Subcutaneous abdominal adipose tissue (tissue), 5 donors: ENCODE measurements at regions not wholly inside any gene's neighbourhood (a gene's known extent, or its start where the extent isn't known, plus 50 kb on each side); places are given as distances from the start of the nearest gene placed in this dataset.

Experiments
- H3K27ac ChIP-seq: one replicate; pipeline ENCODE4 v1.7.0; 2013; ENCODE audit warnings: low read depth, mild to moderate bottlenecking, inconsistent platforms, low read length, moderate library complexity
- H3K27me3 ChIP-seq, 5 donors: one replicate each; pipeline ENCODE4 v1.7.0; 2013; ENCODE audit warnings: low read length in 5 of 5, inconsistent platforms in 1 of 5; ENCODE audit not compliant: control insufficient read depth in 5 of 5, insufficient read depth in 4 of 5
- H3K36me3 ChIP-seq, 5 donors: one replicate each; pipeline ENCODE4 v1.7.0; 2013; ENCODE audit warnings: low read length in 5 of 5; ENCODE audit not compliant: control insufficient read depth in 5 of 5, insufficient read depth in 5 of 5
- H3K4me1 ChIP-seq, 5 donors: one replicate each; pipeline ENCODE4 v1.7.0; 2013; ENCODE audit warnings: low read length in 5 of 5, mild to moderate bottlenecking in 3 of 5, moderate library complexity in 1 of 5; ENCODE audit not compliant: control insufficient read depth in 5 of 5, insufficient read depth in 5 of 5
- H3K4me3 ChIP-seq, 5 donors: one replicate each; pipeline ENCODE4 v1.7.0; 2013; ENCODE audit warnings: low read length in 5 of 5, low read depth in 1 of 5
- H3K9ac ChIP-seq, 5 donors: one replicate each; pipeline ENCODE4 v1.7.0; 2013; ENCODE audit warnings: low read length in 5 of 5, mild to moderate bottlenecking in 4 of 5, moderate library complexity in 3 of 5
- H3K9me3 ChIP-seq, 5 donors: one replicate each; pipeline ENCODE4 v1.7.0; 2013; ENCODE audit warnings: low read length in 5 of 5; ENCODE audit not compliant: control insufficient read depth in 5 of 5
- donor health status: healthy.
- donor health status: healthy.
- donor health status: healthy.
- donor health status: healthy.
- donor health status: healthy.

DNA sequence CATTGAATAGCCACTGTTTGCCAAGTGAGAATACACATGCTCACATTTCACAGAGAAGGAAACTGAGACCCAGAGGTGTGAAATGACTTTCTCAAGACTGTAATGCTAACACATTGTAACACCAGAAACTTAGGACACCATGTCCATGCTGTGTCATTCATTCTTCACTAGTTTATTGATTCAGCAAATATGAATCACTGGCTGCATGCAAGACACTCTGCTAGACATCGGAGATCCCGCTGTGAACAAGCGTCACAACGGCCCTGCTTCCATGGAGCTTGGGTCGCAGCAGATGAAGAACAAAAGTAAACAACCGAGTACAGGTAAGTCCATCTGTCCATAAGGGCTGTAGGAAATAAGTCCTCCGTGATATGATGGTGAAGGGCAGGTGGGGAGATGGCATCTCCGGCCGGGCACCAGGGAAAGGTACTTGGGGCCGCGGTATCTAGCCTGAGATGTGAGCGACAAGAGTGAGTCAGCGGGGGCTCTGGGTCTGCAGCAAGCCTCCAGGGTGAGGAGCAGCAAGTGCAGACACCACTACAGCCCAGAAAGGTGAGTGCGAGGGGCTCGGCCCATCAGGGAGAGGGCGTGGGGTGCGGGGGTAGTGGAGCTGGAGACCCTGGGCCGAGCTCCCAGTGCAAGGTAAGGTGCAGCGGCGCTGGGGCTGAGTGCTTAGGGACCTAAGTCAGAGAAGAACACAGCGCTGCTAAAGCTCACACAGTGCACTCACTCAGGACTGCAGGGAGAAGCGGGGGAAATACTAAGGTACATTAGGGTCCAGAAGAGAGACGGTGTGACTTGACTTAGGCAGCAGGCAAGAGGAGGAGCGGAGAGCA lies 391.2 kb downstream of the FBXO15 start:
- Histone ChIP-seq H3K9ac (no peak overlapping the region), H3K4me1 (no peaks in the 10 kb centered on the region), H3K36me3 (no peaks in the 10 kb centered on the region), H3K4me3 (no peak overlapping the region), H3K27ac (no peak overlapping the region), H3K27me3 (no peaks in the 10 kb centered on the region), H3K9me3 (no peaks in the 10 kb centered on the region)

DNA sequence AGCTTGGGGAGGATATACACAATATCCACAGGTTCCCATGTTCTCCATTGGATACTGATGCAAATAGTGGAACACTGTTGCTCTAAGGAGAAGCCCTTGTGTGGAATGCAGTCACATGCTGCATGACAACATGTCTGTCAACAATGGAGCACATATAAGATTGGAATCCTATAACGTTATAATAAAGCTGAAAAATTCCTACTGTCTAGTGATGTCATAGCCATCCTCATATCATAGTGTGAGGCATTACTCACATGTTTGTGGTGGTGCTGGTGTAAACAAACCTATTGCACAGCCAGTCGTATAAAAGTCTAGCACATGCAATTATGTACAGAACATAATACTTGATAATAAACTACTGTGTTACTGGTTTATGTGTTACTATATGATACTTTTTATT lies 394.7 kb downstream of the FBXO15 start:
- Histone ChIP-seq H3K27ac (no peak overlapping the region), H3K36me3 (no peaks in the 10 kb centered on the region), H3K9me3 (peaks cover 0 to 4% (median 0%) of the 10 kb centered on the region in 5 donors), H3K27me3 (no peaks in the 10 kb centered on the region), H3K9ac (no peak overlapping the region), H3K4me3 (no peak overlapping the region), H3K4me1 (no peaks in the 10 kb centered on the region)

DNA sequence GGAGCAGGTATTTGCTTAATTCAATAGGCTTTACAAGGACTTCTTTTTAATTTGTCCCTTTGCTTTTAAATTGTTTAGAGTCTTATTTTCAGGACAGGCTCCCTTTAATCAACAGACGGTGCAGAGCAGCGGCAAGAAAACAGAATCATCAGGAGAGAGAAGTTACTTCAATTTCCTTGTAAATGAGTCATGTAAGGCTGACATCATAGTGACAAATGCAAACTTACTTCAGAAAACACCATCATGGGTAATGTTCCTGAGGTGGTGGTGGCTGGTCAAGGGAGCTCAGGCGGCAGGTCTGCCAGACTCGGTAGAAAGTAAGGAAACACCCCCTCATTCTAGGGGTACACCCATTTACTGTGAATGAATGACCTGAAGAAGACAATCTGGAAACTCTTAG lies 395.1 kb downstream of the FBXO15 start:
- Histone ChIP-seq H3K9me3 (peaks cover 0 to 4% (median 0%) of the 10 kb centered on the region in 5 donors), H3K27me3 (no peaks in the 10 kb centered on the region), H3K36me3 (no peaks in the 10 kb centered on the region), H3K27ac (no peak overlapping the region), H3K4me1 (no peaks in the 10 kb centered on the region), H3K9ac (no peak overlapping the region), H3K4me3 (no peak overlapping the region)

GRCh38 chr18:73750052-73750451 lies 397.6 kb downstream of the FBXO15 start:
- Histone ChIP-seq H3K4me3 (no peak overlapping the region), H3K9ac (no peak overlapping the region), H3K27ac (no peak overlapping the region), H3K27me3 (no peaks in the 10 kb centered on the region), H3K4me1 (no peaks in the 10 kb centered on the region), H3K9me3 (peaks cover 0 to 4% (median 0%) of the 10 kb centered on the region in 5 donors), H3K36me3 (no peaks in the 10 kb centered on the region)

DNA sequence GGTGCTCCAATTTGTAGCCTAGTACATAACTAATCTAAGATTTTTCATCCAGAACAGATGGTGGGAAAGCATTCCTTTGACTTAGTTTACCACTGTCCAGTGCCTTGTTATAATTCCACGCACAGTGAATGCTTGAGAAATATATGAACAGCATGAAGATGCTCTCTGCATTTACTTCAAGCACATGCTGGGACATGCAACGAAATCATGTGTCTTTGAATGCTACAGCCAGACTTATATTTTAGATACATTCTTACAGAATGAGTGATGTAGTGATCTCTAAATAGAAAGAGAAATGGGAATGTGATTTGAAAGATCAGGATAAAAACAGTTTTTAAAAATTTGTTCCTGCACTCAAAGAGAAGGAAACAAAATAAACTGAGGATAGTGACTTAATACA lies 398.3 kb downstream of the FBXO15 start:
- Histone ChIP-seq H3K9me3 (peaks cover 0 to 4% (median 0%) of the 10 kb centered on the region in 5 donors), H3K9ac (no peak overlapping the region), H3K27me3 (no peaks in the 10 kb centered on the region), H3K4me1 (no peaks in the 10 kb centered on the region), H3K36me3 (no peaks in the 10 kb centered on the region), H3K4me3 (no peak overlapping the region), H3K27ac (no peak overlapping the region)

DNA sequence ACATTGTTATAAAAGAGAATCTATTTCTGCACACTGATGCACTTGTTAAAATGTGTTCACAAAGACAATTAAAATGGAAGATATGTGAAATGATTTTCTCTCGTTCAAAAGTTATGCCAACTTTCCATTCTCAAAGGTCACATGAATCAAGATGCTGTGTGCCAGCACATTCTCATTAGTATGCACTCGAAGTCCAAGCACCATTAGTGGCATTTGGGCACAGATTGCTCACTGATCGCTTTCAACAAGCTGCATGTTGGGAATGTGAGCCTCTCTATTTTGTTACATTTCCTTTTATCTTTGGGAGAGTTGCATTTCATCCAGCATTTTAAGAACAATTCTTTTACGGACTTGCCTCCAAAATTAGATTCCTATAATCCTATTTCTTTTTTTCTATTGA lies 398.9 kb downstream of the FBXO15 start:
- Histone ChIP-seq H3K9ac (no peak overlapping the region), H3K4me1 (no peaks in the 10 kb centered on the region), H3K9me3 (peaks cover 0 to 4% (median 0%) of the 10 kb centered on the region in 5 donors), H3K27ac (no peak overlapping the region), H3K36me3 (no peaks in the 10 kb centered on the region), H3K4me3 (no peak overlapping the region), H3K27me3 (no peaks in the 10 kb centered on the region)

- H3K9ac ChIP-seq: no peak overlapping the region
- no peaks in the 10 kb centered on the region for H3K27me3 ChIP-seq
- H3K4me1 ChIP-seq: peaks cover 0 to 12% (median 0%) of the 10 kb centered on the region in 5 donors
- no peak overlapping the region for H3K4me3 ChIP-seq
- no peak overlapping the region for H3K27ac ChIP-seq
- H3K9me3 ChIP-seq: peaks cover 0 to 4% (median 0%) of the 10 kb centered on the region in 5 donors
- no peaks in the 10 kb centered on the region for H3K36me3 ChIP-seq
These were observed 401.5 kb downstream of the FBXO15 start for GRCh38 chr18:73746101-73746500.

DNA sequence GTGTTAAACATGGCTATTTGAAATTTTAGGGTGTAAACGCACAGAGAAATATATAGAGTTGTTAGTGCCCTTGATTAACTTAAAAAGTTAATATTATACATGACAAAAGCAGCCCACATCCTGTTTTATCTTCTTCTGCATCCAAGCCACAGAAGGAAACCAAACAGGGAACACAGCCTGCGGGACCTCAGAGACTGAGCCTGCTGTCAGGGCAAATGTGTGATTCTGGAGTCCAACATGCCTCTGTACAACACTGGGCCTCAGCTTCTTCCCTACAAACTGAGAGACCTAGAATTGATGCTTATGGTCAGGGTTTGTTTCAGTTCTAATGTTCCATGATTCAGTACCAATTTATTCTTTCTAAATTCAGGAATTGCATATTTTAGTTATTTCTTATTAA lies 404.7 kb downstream of the FBXO15 start:
- H3K4me1 ChIP-seq: peaks cover 0 to 12% (median 0%) of the 10 kb centered on the region in 5 donors
- H3K36me3 ChIP-seq: no peaks in the 10 kb centered on the region
- no peaks in the 10 kb centered on the region for H3K9me3 ChIP-seq
- H3K4me3 ChIP-seq: no peak overlapping the region
- no peak overlapping the region for H3K9ac ChIP-seq
- H3K27me3 ChIP-seq: no peaks in the 10 kb centered on the region
- H3K27ac ChIP-seq: no peak overlapping the region

- no peaks in the 10 kb centered on the region for H3K9me3 ChIP-seq
- no peak overlapping the region for H3K4me3 ChIP-seq
- no peaks in the 10 kb centered on the region for H3K36me3 ChIP-seq
- peaks cover 0 to 12% (median 0%) of the 10 kb centered on the region in 5 donors for H3K4me1 ChIP-seq
- H3K27ac ChIP-seq: no peak overlapping the region
- no peaks in the 10 kb centered on the region for H3K27me3 ChIP-seq
- H3K9ac ChIP-seq: no peak overlapping the region
These were observed 405.7 kb downstream of the FBXO15 start for GRCh38 chr18:73741946-73742345.

GRCh38 chr18:73739098-73739497 lies 408.5 kb downstream of the FBXO15 start:
- Histone ChIP-seq H3K4me3 (no peak overlapping the region), H3K27me3 (no peaks in the 10 kb centered on the region), H3K27ac (no peak overlapping the region), H3K36me3 (no peaks in the 10 kb centered on the region), H3K9me3 (no peaks in the 10 kb centered on the region), H3K9ac (no peak overlapping the region), H3K4me1 (peaks cover 0 to 12% (median 0%) of the 10 kb centered on the region in 5 donors)
